Trophoblast cell (in vitro differentiated cells and primary cell): ENCODE measurements at regions not wholly inside any gene's neighbourhood (a gene's known extent, or its start where the extent isn't known, plus 50 kb on each side); places are given as distances from the start of the nearest gene placed in this dataset.

Source experiments
- DNase-seq, 2 donors: peaks; one replicate each; pipeline ENCODE4 v3.0.0-alpha.2; 2016
- H2AFZ ChIP-seq: 2 replicates; pipeline ENCODE4 v1.6.1; 2013; ENCODE audit warnings: low read length, moderate library complexity, mild to moderate bottlenecking; ENCODE audit not compliant: insufficient read depth, poor library complexity
- H2AK5ac ChIP-seq: 2 replicates; pipeline ENCODE4 v1.6.1; 2013; ENCODE audit warnings: mild to moderate bottlenecking, low read length
- H2BK120ac ChIP-seq: 2 replicates; pipeline ENCODE4 v1.6.1; 2013; ENCODE audit warnings: low read length, mild to moderate bottlenecking, moderate library complexity; ENCODE audit not compliant: insufficient read depth, poor library complexity
- H2BK12ac ChIP-seq: 2 replicates; pipeline ENCODE4 v1.6.1; 2013; ENCODE audit warnings: mild to moderate bottlenecking, low read length, moderate library complexity
- H2BK5ac ChIP-seq: 2 replicates; pipeline ENCODE4 v1.6.1; 2013; ENCODE audit warnings: low read length, low read depth, moderate library complexity, mild to moderate bottlenecking; ENCODE audit not compliant: poor library complexity
- H3K14ac ChIP-seq: 2 replicates; pipeline ENCODE4 v1.6.1; 2013; ENCODE audit warnings: mild to moderate bottlenecking, low read length
- H3K18ac ChIP-seq: 2 replicates; pipeline ENCODE4 v1.6.1; 2013; ENCODE audit warnings: mild to moderate bottlenecking, low read length
- H3K23ac ChIP-seq: 2 replicates; pipeline ENCODE4 v1.6.1; 2013; ENCODE audit warnings: low read length
- H3K27ac ChIP-seq: 2 replicates; pipeline ENCODE4 v1.5.1; 2013; ENCODE audit warnings: low read depth, mild to moderate bottlenecking, inconsistent platforms, low read length, moderate library complexity
- H3K27me3 ChIP-seq: 2 replicates; pipeline ENCODE4 v1.6.1; 2013; ENCODE audit warnings: inconsistent platforms, mild to moderate bottlenecking, low read length, moderate library complexity; ENCODE audit not compliant: insufficient read depth
- H3K36me3 ChIP-seq, 2 experiments: 1 replicate in 1 of 2; 2 replicates in 1 of 2; pipeline ENCODE4 v1.6.1; 2013; ENCODE audit warnings: low read length in 2 of 2, mild to moderate bottlenecking in 2 of 2, moderate library complexity in 1 of 2; ENCODE audit not compliant: insufficient read depth in 2 of 2, control insufficient read depth in 1 of 2
- H3K4ac ChIP-seq: 2 replicates; pipeline ENCODE4 v1.6.1; 2013; ENCODE audit warnings: low read depth, mild to moderate bottlenecking, low read length, moderate library complexity
- H3K4me1 ChIP-seq, 2 experiments: 1 replicate in 1 of 2; 2 replicates in 1 of 2; pipeline ENCODE4 v1.6.1; 2013; ENCODE audit warnings: low read length in 2 of 2, mild to moderate bottlenecking in 2 of 2, moderate library complexity in 1 of 2; ENCODE audit not compliant: insufficient read depth in 2 of 2, control insufficient read depth in 1 of 2
- H3K4me2 ChIP-seq: 2 replicates; pipeline ENCODE4 v1.6.1; 2013; ENCODE audit warnings: inconsistent platforms, mild to moderate bottlenecking, low read length, moderate library complexity
- H3K4me3 ChIP-seq: 2 replicates; pipeline ENCODE4 v1.5.1; 2013; ENCODE audit warnings: mild to moderate bottlenecking, low read depth, low read length, inconsistent platforms
- H3K79me1 ChIP-seq: one replicate; pipeline ENCODE4 v1.6.1; 2013; ENCODE audit warnings: low read length
- H3K79me2 ChIP-seq: 2 replicates; pipeline ENCODE4 v1.6.1; 2013; ENCODE audit warnings: low read length, mild to moderate bottlenecking; ENCODE audit not compliant: control insufficient read depth, insufficient read depth, poor library complexity
- H3K9ac ChIP-seq: 2 replicates; pipeline ENCODE4 v1.6.1; 2013; ENCODE audit warnings: mild to moderate bottlenecking, low read length
- H3K9me3 ChIP-seq: 2 replicates; pipeline ENCODE4 v1.6.1; 2013; ENCODE audit warnings: low read depth, mild to moderate bottlenecking, control low read depth, inconsistent platforms, low read length; ENCODE audit not compliant: insufficient read depth
- H4K12ac ChIP-seq: 2 replicates; pipeline ENCODE4 v1.6.1; 2013; ENCODE audit warnings: low read depth, mild to moderate bottlenecking, low read length, moderate library complexity
- H4K8ac ChIP-seq: 2 replicates; pipeline ENCODE4 v1.6.1; 2013; ENCODE audit warnings: low read depth, mild to moderate bottlenecking, low read length, moderate library complexity
- H4K91ac ChIP-seq: one replicate; pipeline ENCODE4 v1.6.1; 2013; ENCODE audit warnings: low read depth, mild to moderate bottlenecking, low read length, moderate library complexity
- whole genome bisulfite sequencing: extraction: QIAGEN DNeasy Blood & Tissue Kit; methylation state at CpG from one replicate; pipeline ENCODE4 v1.1.7; 2013; ENCODE audit warnings: missing lambda C conversion rate; ENCODE audit not compliant: insufficient read length, insufficient coverage; ENCODE audit errors: extremely low coverage; 5-methylcytosine and 5-hydroxymethylcytosine counted together

DNA sequence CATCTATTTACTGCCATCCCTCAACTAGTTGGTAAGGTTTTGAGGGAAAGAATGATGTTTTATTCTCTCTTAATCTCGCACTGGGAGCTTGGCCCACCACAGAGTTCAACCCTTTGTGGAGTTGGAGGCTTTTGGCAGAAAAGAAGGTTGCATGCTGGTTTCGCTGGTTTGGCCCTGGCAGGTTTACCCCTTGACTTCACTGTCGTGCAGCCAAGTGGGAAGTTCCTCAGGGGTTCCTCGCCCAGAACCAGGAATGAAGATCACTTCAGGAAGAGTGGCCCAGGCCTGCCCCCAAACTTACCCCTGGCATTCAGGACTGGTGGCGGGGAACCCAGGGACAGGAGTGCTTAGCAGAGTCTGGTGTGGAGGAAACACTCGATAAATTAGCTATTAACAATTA is 103.1 kb upstream of the LYZL2 start:
- Histone ChIP-seq H3K4me2 (no peak overlapping the region), H3K4me1 (no peaks in the 10 kb centered on the region), H4K91ac (no peak overlapping the region), H4K8ac (no peak overlapping the region), H2BK5ac (no peak overlapping the region), H3K14ac (no peak overlapping the region), H3K27me3 (no peaks in the 10 kb centered on the region), H3K79me1 (no peaks in the 10 kb centered on the region), H3K4ac (no peak overlapping the region), H3K18ac (no peak overlapping the region), H3K23ac (no peak overlapping the region), H3K9ac (no peak overlapping the region), H2AK5ac (no peak overlapping the region), H3K27ac (no peak overlapping the region), H2BK12ac (no peak overlapping the region), H2BK120ac (no peak overlapping the region), H4K12ac (no peak overlapping the region), H3K9me3 (no peaks in the 10 kb centered on the region), H3K36me3 (no peaks in the 10 kb centered on the region), H3K79me2 (no peaks in the 10 kb centered on the region), H2AFZ (no peak overlapping the region), H3K4me3 (no peak overlapping the region)
- no CpG with 5 or more reads among the region's 6 CpGs for WGBS
- DNase-seq = no peak

GRCh38 chr10:30731963-30732362 is 102.4 kb upstream of the LYZL2 start:
- Histone ChIP-seq H3K23ac (no peak overlapping the region), H3K27ac (no peak overlapping the region), H3K4me2 (no peak overlapping the region), H2BK12ac (no peak overlapping the region), H3K14ac (no peak overlapping the region), H3K27me3 (no peaks in the 10 kb centered on the region), H2BK120ac (no peak overlapping the region), H4K12ac (no peak overlapping the region), H3K9me3 (no peaks in the 10 kb centered on the region), H3K79me1 (no peaks in the 10 kb centered on the region), H3K79me2 (no peaks in the 10 kb centered on the region), H3K9ac (no peak overlapping the region), H2BK5ac (no peak overlapping the region), H2AFZ (no peak overlapping the region), H4K91ac (no peak overlapping the region), H3K36me3 (no peaks in the 10 kb centered on the region), H3K18ac (no peak overlapping the region), H4K8ac (no peak overlapping the region), H2AK5ac (no peak overlapping the region), H3K4ac (no peak overlapping the region), H3K4me3 (no peak overlapping the region), H3K4me1 (no peaks in the 10 kb centered on the region)
- WGBS = no CpG with 5 or more reads among the region's 5 CpGs
- no peak for DNase-seq

DNA sequence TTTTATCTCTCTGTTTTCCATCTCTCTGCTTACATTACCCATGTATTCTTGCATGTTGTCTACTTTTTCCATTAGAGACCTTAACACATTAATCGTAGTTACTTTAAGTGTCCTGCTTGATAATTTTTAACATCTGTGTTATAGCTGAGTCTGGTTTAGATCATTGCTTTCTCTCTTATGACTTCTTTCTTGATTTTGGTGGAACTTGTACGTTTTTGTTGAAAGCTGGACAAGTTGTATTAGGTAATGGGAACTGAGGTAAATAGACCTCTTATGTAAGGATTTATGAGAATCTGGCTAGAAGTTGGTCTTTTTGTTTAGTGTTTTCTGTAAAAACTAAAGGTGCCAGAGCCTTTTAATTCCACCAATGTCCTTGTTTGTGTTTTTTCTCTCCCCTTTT is 100.8 kb upstream of the LYZL2 start:
- no peak overlapping the region for H2AK5ac ChIP-seq
- H3K27ac ChIP-seq = no peak overlapping the region
- H4K91ac ChIP-seq = no peak overlapping the region
- no peak overlapping the region for H2AFZ ChIP-seq
- no peak for DNase-seq
- no peak overlapping the region for H2BK5ac ChIP-seq
- no peak overlapping the region for H3K4me3 ChIP-seq
- H4K12ac ChIP-seq = no peak overlapping the region
- no peak overlapping the region for H3K18ac ChIP-seq
- no peaks in the 10 kb centered on the region for H3K79me2 ChIP-seq
- no peak overlapping the region for H3K4me2 ChIP-seq
- H3K4me1 ChIP-seq = no peaks in the 10 kb centered on the region
- no peaks in the 10 kb centered on the region for H3K27me3 ChIP-seq
- no peak overlapping the region for H2BK12ac ChIP-seq
- no peak overlapping the region for H4K8ac ChIP-seq
- H3K23ac ChIP-seq = no peak overlapping the region
- WGBS = no CpG with 5 or more reads among the region's 2 CpGs
- no peak overlapping the region for H3K14ac ChIP-seq
- no peaks in the 10 kb centered on the region for H3K9me3 ChIP-seq
- no peaks in the 10 kb centered on the region for H3K79me1 ChIP-seq
- no peak overlapping the region for H3K9ac ChIP-seq
- no peak overlapping the region for H2BK120ac ChIP-seq
- H3K36me3 ChIP-seq = no peaks in the 10 kb centered on the region
- no peak overlapping the region for H3K4ac ChIP-seq

DNA sequence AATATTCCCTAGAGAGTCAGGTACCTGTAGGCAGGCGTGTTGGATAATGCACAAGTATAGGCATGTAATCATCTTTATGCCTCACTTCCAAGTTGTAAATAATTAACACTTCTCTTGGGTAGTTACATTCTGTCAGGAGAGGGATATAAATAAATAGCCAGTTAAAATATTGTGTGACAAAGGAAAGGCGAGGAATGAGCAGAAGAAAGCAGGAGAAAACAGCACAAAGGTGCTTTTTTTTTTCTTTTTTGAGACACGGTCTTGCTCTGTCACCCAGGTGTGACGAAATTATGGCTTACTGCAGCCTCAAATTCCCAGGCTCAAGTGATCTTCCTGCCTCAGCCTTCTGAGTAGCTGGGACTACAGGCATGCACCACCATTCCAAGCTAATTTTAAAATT is 99.2 kb upstream of the LYZL2 start:
- H2BK5ac ChIP-seq = no peak overlapping the region
- WGBS = no CpG with 5 or more reads among the region's 4 CpGs
- H3K27me3 ChIP-seq = no peaks in the 10 kb centered on the region
- no peak overlapping the region for H3K27ac ChIP-seq
- H3K4me3 ChIP-seq = no peak overlapping the region
- H3K18ac ChIP-seq = no peak overlapping the region
- H3K9me3 ChIP-seq = no peaks in the 10 kb centered on the region
- H2BK120ac ChIP-seq = no peak overlapping the region
- H3K9ac ChIP-seq = no peak overlapping the region
- no peak overlapping the region for H2AK5ac ChIP-seq
- H3K4me2 ChIP-seq = no peak overlapping the region
- H4K91ac ChIP-seq = no peak overlapping the region
- H2AFZ ChIP-seq = no peak overlapping the region
- no peak overlapping the region for H3K4ac ChIP-seq
- H4K8ac ChIP-seq = no peak overlapping the region
- no peak overlapping the region for H3K23ac ChIP-seq
- no peak for DNase-seq
- H3K79me1 ChIP-seq = no peaks in the 10 kb centered on the region
- H2BK12ac ChIP-seq = no peak overlapping the region
- no peak overlapping the region for H4K12ac ChIP-seq
- H3K36me3 ChIP-seq = no peaks in the 10 kb centered on the region
- H3K14ac ChIP-seq = no peak overlapping the region
- no peaks in the 10 kb centered on the region for H3K79me2 ChIP-seq
- no peaks in the 10 kb centered on the region for H3K4me1 ChIP-seq
